ENCODE measurements at regions not wholly inside any gene's neighbourhood (a gene's known extent, or its start where the extent isn't known, plus 50 kb on each side); places are given as distances from the start of the nearest gene placed in this dataset.

DNA sequence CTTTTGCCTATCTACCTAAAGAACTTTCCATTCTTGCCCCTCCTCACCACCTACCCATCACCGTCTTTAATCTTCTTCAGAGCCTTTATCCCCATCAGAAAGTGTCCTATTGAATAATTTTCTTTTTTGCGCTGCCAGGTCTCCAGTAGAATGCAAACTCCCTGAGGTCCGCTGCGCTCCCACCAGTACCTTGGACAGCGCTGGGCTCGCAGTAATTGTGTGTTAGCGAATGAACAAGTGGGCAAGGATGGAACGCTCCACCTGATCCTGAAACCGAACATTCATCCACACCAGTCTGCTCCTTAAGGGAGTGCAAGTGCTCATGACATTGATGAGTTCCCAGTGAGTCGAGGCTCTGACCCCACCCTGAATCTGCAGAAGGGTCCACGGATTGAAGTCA lies 391.2 kb downstream of the CDH26 start:
- no peaks in the 10 kb centered on the region for H3K9me3 ChIP-seq
- TF ChIP-seq POLR2A (IDR thresholded peaks at IDR 0.05), result no peak
- TF ChIP-seq, protein P1, sequence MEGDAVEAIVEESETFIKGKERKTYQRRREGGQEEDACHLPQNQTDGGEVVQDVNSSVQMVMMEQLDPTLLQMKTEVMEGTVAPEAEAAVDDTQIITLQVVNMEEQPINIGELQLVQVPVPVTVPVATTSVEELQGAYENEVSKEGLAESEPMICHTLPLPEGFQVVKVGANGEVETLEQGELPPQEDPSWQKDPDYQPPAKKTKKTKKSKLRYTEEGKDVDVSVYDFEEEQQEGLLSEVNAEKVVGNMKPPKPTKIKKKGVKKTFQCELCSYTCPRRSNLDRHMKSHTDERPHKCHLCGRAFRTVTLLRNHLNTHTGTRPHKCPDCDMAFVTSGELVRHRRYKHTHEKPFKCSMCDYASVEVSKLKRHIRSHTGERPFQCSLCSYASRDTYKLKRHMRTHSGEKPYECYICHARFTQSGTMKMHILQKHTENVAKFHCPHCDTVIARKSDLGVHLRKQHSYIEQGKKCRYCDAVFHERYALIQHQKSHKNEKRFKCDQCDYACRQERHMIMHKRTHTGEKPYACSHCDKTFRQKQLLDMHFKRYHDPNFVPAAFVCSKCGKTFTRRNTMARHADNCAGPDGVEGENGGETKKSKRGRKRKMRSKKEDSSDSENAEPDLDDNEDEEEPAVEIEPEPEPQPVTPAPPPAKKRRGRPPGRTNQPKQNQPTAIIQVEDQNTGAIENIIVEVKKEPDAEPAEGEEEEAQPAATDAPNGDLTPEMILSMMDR (IDR thresholded peaks at IDR 0.05), result no peak
- intact Hi-C loops (cut with DNase I; ENCODE audit: low total_unique reads), result no loop called here
- no peaks in the 10 kb centered on the region for H3K36me3 ChIP-seq
- no peaks in the 10 kb centered on the region for H3K4me1 ChIP-seq
- H3K27ac ChIP-seq, result no peak overlapping the region
- no peak for DNase-seq
- H3K4me3 ChIP-seq, result no peak overlapping the region
- H3K27me3 ChIP-seq, result no peaks in the 10 kb centered on the region

DNA sequence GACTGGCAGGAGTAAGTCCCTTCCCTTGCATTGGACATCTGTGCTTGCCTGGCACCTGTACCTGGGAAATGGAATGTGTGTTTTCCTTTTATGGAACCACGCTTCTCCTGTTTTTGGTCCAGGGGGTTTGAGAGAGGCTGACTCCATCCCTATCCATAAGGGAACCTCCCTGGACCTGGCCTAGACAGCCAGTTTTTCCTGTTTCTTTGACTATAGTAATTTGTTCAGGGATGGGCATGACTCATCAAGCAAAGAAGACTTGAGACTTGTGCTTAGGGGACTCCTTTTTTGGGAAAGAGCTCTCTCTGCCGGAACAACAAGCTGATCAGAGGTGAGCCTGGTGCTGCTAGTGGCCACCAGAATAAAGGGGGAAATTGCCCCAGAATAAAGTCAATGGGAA lies 393.8 kb downstream of the CDH26 start:
- TF ChIP-seq, protein P1 (IDR thresholded peaks at IDR 0.05), result no peak
- TF ChIP-seq POLR2A (IDR thresholded peaks at IDR 0.05), result no peak
- no peak for DNase-seq
- Histone ChIP-seq H3K4me3 (no peak overlapping the region), H3K27me3 (no peaks in the 10 kb centered on the region), H3K4me1 (no peaks in the 10 kb centered on the region), H3K27ac (no peak overlapping the region), H3K36me3 (no peaks in the 10 kb centered on the region), H3K9me3 (no peaks in the 10 kb centered on the region)
- intact Hi-C loops (cut with DNase I; ENCODE audit: low total_unique reads), result no loop called here

DNA sequence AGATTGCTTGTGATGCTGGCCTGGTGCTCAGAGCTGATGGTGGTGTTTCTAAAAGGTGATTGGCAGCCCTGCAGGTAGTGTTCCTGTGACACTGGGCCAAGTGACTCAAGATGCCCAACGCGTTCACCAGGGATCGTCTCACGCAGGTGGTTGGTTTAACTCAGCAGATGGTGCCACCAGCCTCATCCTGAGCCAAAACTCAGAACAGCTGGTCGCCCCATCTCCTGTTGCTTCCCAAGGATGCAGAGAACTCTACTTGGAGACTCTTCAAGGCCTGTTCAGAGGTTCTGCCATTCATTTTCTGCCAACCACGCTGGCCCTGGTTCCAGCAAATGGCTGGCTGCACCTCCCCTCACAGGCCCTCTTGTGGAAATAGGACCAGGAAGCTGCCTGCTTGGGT lies 394.4 kb downstream of the CDH26 start:
- intact Hi-C loops (cut with DNase I; ENCODE audit: low total_unique reads), result no loop called here
- Histone ChIP-seq H3K9me3 (no peaks in the 10 kb centered on the region), H3K4me1 (no peaks in the 10 kb centered on the region), H3K4me3 (no peak overlapping the region), H3K36me3 (no peaks in the 10 kb centered on the region), H3K27ac (no peak overlapping the region), H3K27me3 (no peaks in the 10 kb centered on the region)
- TF ChIP-seq, protein P1 (IDR thresholded peaks at IDR 0.05), result no peak
- DNase-seq, result no peak

DNA sequence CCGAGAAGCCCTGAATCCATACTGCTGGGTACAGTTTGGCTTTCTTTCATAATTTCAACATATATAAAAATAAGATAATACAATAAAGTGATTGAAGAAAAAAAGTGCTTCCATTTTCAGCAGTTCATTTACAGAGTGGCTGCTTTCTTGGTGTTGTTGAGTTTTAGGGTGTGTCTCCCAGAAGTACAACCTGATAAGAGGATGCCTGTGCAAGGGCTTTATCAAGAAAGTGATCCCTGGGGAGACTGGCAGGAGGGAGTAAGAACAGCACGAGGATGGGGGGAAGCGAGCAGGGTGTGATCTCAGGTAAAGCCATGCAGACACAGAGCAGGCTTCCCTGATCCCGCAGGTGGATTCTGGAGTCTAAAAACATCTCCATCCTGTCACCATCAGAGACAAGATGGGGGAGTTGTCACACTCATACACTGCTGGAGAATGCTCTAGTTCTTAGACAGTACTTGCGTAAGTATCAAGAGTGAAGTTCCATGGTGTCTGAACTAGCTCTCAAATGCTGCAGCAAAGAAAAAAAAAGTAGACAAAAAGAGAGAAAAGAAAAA lies 395.9 kb downstream of the CDH26 start:
- Histone ChIP-seq H3K4me3 (no peak overlapping the region), H3K27me3 (no peaks in the 10 kb centered on the region), H3K9me3 (no peaks in the 10 kb centered on the region), H3K36me3 (no peaks in the 10 kb centered on the region), H3K27ac (no peak overlapping the region), H3K4me1 (no peaks in the 10 kb centered on the region)
- intact Hi-C loops (cut with DNase I; ENCODE audit: low total_unique reads), result no loop called here
- no peak for DNase-seq
- no peak for TF ChIP-seq POLR2A (IDR thresholded peaks at IDR 0.05)
- TF ChIP-seq, protein P1 (IDR thresholded peaks at IDR 0.05), result no peak

DNA sequence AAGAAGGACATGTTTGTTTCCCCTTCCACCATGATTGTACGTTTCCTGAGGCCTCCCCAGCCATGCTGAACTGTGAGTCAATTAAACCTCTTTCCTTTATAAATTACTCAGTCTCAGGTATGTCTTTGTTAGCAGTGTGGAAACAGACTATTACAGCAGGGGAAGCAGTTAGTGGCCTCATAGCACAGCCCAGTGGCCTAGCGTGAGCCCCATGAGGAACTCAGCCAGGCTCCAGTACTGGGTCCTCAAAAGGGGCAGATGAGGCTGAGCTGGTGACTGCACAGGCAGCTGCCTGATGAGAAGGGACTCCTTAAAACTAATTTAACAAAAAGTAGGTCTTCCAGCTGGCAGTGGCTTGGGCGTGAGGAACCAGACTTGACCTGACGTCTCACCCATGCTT lies 399.9 kb downstream of the CDH26 start:
- H3K27me3 ChIP-seq, result no peaks in the 10 kb centered on the region
- no peaks in the 10 kb centered on the region for H3K36me3 ChIP-seq
- H3K9me3 ChIP-seq, result no peaks in the 10 kb centered on the region
- intact Hi-C loops (cut with DNase I; ENCODE audit: low total_unique reads), result no loop called here
- no peak for TF ChIP-seq POLR2A (IDR thresholded peaks at IDR 0.05)
- TF ChIP-seq, protein P1 (IDR thresholded peaks at IDR 0.05), result no peak
- no peaks in the 10 kb centered on the region for H3K4me1 ChIP-seq
- H3K4me3 ChIP-seq, result no peak overlapping the region
- H3K27ac ChIP-seq, result no peak overlapping the region
- no peak for DNase-seq

Data from uterus (tissue), 3 donors.